ENCODE measurements at regions not wholly inside any gene's neighbourhood (a gene's known extent, or its start where the extent isn't known, plus 50 kb on each side); places are given as distances from the start of the nearest gene placed in this dataset.

DNA sequence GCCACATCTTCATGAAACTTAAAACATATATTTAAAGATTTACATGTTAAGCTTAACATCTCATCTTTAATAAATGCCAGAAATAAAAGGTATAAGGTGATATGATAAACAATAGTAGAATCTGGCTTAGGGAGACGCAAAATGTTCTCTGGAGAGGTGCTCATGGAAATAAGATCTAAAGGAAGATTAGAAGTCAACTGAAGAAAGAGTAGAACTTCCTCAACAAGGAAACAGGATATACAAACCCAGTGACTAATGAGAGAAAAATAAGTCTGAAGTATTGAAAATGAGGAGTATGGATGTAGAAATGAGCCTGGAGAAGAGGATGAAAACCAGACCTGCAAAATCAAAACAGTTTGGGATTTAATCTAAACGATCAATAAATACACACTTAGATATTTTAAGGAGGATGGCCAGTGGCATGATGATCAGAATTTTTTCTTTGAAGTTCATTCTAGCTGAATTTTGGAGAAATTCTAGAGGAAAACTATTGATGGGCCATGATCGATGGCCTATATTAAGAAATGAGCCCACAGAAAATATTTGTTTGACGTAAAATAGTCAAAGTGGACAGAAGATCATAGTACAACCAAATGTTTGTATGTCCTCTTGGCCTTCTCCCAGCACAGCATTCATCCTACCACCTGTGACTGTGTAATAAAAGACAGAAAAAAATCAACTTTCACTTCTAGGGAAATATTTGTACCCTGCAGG, 387.9 kb upstream of the PTBP2 start:
- TF ChIP-seq, protein P1, sequence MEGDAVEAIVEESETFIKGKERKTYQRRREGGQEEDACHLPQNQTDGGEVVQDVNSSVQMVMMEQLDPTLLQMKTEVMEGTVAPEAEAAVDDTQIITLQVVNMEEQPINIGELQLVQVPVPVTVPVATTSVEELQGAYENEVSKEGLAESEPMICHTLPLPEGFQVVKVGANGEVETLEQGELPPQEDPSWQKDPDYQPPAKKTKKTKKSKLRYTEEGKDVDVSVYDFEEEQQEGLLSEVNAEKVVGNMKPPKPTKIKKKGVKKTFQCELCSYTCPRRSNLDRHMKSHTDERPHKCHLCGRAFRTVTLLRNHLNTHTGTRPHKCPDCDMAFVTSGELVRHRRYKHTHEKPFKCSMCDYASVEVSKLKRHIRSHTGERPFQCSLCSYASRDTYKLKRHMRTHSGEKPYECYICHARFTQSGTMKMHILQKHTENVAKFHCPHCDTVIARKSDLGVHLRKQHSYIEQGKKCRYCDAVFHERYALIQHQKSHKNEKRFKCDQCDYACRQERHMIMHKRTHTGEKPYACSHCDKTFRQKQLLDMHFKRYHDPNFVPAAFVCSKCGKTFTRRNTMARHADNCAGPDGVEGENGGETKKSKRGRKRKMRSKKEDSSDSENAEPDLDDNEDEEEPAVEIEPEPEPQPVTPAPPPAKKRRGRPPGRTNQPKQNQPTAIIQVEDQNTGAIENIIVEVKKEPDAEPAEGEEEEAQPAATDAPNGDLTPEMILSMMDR (conservative IDR thresholded peaks at IDR 0.05) = no peak
- no peak for TF ChIP-seq EZH2 (IDR thresholded peaks at IDR 0.05; ENCODE audit: low read depth)

Measured in PC-9 (cell line).